Lower leg skin (tissue), 4 donors: ENCODE measurements at regions not wholly inside any gene's neighbourhood (a gene's known extent, or its start where the extent isn't known, plus 50 kb on each side); places are given as distances from the start of the nearest gene placed in this dataset.
A peak's percentile ranks its signal among the peaks of the same experiment; 100 is the strongest.

ENCODE experiments used
- DNase-seq, 2 donors: peaks; one replicate each; pipeline ENCODE4 v3.0.0-alpha.2; 2019; ENCODE audit warnings: low spot score in 2 of 2
- H3K4me3 ChIP-seq: fragments of 200-600 bp; sonication (generic); 2 replicates; pipeline ENCODE4 v1.5.1; 2017; ENCODE audit warnings: mild to moderate bottlenecking, low read depth; ENCODE audit not compliant: poor library complexity, severe bottlenecking
- POLR2A ChIP-seq, 2 donors: fragments of 450-650 bp; IDR thresholded peaks; one replicate each; pipeline ENCODE4 v1.6.1; 2016 to 2017; ENCODE audit warnings: antibody characterized with exemption in 2 of 2, mild to moderate bottlenecking in 1 of 2, moderate library complexity in 1 of 2
- WGBS, 2 donors: methylation state at CpG; one replicate each; pipeline ENCODE4 v1.1.5; 2018; 5-methylcytosine and 5-hydroxymethylcytosine counted together
- intact Hi-C: fragments of 100-400 bp; cut with DNase I; formaldehyde crosslinking; loops from one replicate; pipeline ENCODE4 v1.15.0; 2023; ENCODE audit warnings: low total_unique reads
- TF ChIP-seq, protein P1 (sequence below), 3 donors: fragments of 450-650 bp; IDR thresholded peaks; one replicate each; pipeline ENCODE4 v1.5.1; 2016; ENCODE audit warnings: antibody characterized with exemption in 3 of 3, mild to moderate bottlenecking in 3 of 3, moderate library complexity in 2 of 3

DNA sequence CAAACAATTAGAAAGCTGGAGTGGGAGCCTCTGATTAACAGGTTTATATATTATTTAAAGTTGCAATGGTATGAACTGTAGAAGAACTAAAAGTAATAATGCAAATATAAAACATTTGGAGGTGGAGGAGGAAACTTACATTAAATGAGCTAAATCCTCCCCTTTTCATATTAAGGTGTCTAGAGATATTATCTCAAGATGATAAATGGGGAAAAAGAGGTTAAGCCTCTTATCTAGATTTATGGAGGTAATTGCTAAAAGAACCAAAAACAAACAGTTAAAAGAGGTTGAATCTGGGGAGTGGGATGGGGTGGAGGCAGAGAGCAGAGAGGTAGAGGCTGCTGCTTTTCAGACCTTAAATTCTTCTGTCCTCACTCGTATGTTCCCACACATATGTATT is 147.8 kb upstream of the SLC24A2 start:
- no peak overlapping the region for H3K4me3 ChIP-seq
- DNase-seq, result no peak
- TF ChIP-seq POLR2A (IDR thresholded peaks at IDR 0.05), result no peak
- TF ChIP-seq, protein P1, sequence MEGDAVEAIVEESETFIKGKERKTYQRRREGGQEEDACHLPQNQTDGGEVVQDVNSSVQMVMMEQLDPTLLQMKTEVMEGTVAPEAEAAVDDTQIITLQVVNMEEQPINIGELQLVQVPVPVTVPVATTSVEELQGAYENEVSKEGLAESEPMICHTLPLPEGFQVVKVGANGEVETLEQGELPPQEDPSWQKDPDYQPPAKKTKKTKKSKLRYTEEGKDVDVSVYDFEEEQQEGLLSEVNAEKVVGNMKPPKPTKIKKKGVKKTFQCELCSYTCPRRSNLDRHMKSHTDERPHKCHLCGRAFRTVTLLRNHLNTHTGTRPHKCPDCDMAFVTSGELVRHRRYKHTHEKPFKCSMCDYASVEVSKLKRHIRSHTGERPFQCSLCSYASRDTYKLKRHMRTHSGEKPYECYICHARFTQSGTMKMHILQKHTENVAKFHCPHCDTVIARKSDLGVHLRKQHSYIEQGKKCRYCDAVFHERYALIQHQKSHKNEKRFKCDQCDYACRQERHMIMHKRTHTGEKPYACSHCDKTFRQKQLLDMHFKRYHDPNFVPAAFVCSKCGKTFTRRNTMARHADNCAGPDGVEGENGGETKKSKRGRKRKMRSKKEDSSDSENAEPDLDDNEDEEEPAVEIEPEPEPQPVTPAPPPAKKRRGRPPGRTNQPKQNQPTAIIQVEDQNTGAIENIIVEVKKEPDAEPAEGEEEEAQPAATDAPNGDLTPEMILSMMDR (IDR thresholded peaks at IDR 0.05), result no peak
- intact Hi-C loops, result no loop called here
- WGBS, 2 donors, result 0 to 100% methylated on average over 1 of the region's 1 CpG

DNA sequence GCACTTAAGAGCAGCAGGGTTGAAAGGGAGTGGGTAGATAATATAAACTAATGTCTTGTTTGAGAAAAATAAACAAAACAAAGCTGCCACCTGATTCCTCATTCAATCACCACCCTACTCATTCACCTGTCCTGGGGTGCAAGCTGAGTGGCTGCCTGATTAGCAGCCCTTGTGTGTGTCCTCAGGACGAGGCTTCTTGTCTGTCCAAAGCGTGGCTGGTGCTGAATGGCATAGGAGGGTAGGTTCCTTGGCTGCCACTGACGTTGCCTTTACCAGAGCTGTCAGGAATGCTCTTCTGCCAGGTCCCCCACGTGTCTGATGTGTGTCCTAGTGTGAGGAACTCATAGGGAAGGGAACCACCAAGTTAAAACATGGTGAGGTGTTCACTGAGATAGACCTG is 146.6 kb upstream of the SLC24A2 start:
- no peak for TF ChIP-seq POLR2A (IDR thresholded peaks at IDR 0.05)
- TF ChIP-seq, protein P1 (IDR thresholded peaks at IDR 0.05), result no peak
- intact Hi-C loops, result no loop called here
- 85 to 88% methylated on average over 4 of the region's 4 CpGs for WGBS, 2 donors
- DNase-seq, result no peak
- H3K4me3 ChIP-seq, result no peak overlapping the region

DNA sequence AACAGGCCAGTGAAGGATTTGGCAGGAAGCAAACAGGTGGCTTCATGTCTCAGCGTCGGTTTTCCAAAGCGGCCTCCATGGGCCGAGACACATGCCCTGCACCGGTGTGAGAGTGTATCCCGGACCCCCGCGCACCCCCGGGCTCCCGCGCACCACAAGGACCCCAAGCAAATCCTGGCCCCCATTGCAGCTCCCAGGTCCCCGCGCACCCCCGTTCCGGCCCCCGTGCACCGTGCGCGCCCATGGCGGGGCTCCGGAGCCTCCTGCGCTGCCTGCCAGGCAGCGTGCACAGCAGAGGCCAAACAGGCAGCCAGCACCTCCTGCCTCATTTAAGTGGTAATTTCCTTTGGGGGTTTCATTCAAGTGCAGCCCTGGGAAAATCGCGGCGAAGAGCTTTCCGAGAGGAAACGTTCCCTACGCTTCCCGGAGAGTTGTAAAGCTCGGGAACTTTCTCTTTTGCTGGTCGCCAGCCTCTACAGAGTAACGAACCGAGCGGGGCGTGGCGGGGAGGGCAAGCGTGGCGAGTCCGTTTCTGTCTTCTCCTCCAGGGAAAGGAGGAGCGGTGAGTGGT is 145.5 kb upstream of the SLC24A2 start:
- TF ChIP-seq, protein P1 (IDR thresholded peaks at IDR 0.05), result no peak
- TF ChIP-seq POLR2A (IDR thresholded peaks at IDR 0.05), result no peak
- WGBS, 2 donors, result 35 to 39% methylated on average over 33 to 40 of the region's 41 CpGs
- intact Hi-C loops, result no loop called here

DNA sequence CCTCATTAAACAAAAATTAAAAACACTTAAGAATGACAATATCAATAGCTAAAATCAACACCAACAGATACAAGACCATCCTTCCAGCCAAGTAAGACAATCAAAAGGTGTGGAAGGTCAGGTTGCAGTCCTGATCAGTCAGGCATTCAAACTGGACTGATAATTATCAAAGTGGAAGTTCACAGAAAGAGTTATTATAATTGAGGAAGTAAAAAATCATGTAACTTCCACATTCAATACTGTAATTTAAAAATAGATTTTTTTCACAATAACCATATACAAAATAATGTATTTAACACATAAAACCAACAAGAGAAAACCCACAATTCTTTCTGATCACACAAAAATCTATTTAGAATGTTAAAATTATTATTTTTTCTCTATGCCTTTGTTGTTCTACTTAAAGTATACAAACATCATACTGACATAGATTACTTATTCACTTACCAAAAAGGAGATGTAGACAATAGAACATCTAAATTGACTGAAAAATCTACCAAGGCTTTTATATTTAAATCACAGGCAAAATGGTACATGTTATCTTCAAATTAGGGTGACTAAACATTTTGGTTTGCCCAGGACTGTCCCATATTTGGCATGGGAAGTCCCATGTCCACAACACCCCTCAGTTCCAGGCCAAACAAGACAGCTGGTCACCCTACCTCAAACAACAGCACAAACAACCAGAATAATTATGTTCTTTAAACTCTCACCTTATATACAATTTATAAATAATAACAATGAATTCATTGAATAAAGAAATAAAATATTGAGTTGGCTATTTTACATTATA is 142.5 kb upstream of the SLC24A2 start:
- no peak overlapping the region for H3K4me3 ChIP-seq
- no peak for TF ChIP-seq POLR2A (IDR thresholded peaks at IDR 0.05)
- TF ChIP-seq, protein P1 (IDR thresholded peaks at IDR 0.05), result no peak
- intact Hi-C loops, result no loop called here
- no peak for DNase-seq

More for the DNA sequence above, 145.5 kb upstream of the SLC24A2 start:
- no peak for DNase-seq
- H3K4me3 ChIP-seq, result peak overlapping the region; percentile 27

DNA sequence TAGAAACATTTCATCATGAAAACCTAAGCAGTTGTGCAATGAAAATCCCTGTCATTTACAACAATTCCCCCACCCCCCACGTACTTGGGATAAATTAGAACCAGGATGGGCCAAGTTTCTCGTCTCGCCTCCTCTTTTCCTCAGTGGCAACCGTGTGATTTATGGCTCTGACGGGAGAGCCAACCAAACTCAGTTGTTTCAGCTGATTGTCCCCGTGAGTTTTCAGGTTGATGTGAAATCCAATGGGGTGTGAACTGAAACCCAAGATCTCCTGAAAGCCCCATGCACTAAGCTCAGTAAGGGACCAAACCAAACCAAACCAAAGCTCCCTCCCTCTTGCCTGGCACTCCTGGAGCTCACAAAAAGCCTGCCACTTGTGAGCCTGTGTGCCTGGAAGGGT is 138.7 kb upstream of the SLC24A2 start:
- WGBS, 2 donors, result 90 to 93% methylated on average over 6 of the region's 6 CpGs
- intact Hi-C loops, result no loop called here
- H3K4me3 ChIP-seq, result no peak overlapping the region
- TF ChIP-seq, protein P1 (IDR thresholded peaks at IDR 0.05), result no peak
- TF ChIP-seq POLR2A (IDR thresholded peaks at IDR 0.05), result no peak
- no peak for DNase-seq
